Activated CD4-positive, alpha-beta T cell treated with anti-CD3 and anti-CD28 coated beads, Interleukin-2, amount 10 ng/mL, durations not matched to agents 7 days and 5 days (primary cell): ENCODE measurements at regions not wholly inside any gene's neighbourhood (a gene's known extent, or its start where the extent isn't known, plus 50 kb on each side); places are given as distances from the start of the nearest gene placed in this dataset.

Source experiments
- CTCF ChIA-PET: fragments of 350-600 bp; sonication (Branson Sonifier 250); formaldehyde crosslinking; loops from one replicate; lab custom pipeline; 2021; ENCODE audit warnings: antibody characterized with exemption; lab: Charles Lee
- POLR2A ChIA-PET: fragments of 350-600 bp; sonication (Branson Sonifier 250); formaldehyde crosslinking; loops from one replicate; lab custom pipeline; 2021; ENCODE audit warnings: antibody characterized with exemption; lab: Charles Lee
- DNase-seq: peaks from one replicate; pipeline ENCODE4 v3.0.0-alpha.2; 2020
- H3K27ac Mint-ChIP-seq: one replicate; pipeline ENCODE4 v1.8.0; 2021; ENCODE audit warnings: mild to moderate bottlenecking, moderate library complexity, mixed read lengths
- H3K27me3 Mint-ChIP-seq: one replicate; pipeline ENCODE4 v1.8.0; 2021; ENCODE audit warnings: mixed read lengths
- H3K36me3 Mint-ChIP-seq: one replicate; pipeline ENCODE4 v1.8.0; 2021; ENCODE audit warnings: low read depth, mixed read lengths
- H3K4me1 Mint-ChIP-seq: one replicate; pipeline ENCODE4 v1.8.0; 2021; ENCODE audit warnings: mixed read lengths
- H3K4me3 Mint-ChIP-seq: one replicate; pipeline ENCODE4 v1.8.0; 2021; ENCODE audit warnings: mild to moderate bottlenecking, moderate library complexity, mixed read lengths
- H3K9me3 Mint-ChIP-seq: one replicate; pipeline ENCODE4 v1.8.0; 2021; ENCODE audit warnings: mixed read lengths

- Mint-ChIP-seq H3K4me1 (no peaks in the 10 kb centered on the region), H3K9me3 (no peaks in the 10 kb centered on the region), H3K27ac (no peak overlapping the region), H3K4me3 (no peak overlapping the region), H3K27me3 (peaks cover 4% of the 10 kb centered on the region), H3K36me3 (no peaks in the 10 kb centered on the region)
- no peak for DNase-seq
- CTCF ChIA-PET, result interaction anchor here (1.4 kb wide), 1 partner anchor 10 kb away, joined by 4 read pairs; no protein-coding TSS in a partner anchor
- POLR2A ChIA-PET, result no interaction called here
These were observed 134.7 kb downstream of the POU4F1 start for GRCh38 chr13:78468621-78469020.

- H3K4me1 Mint-ChIP-seq, result no peaks in the 10 kb centered on the region
- ChIA-PET POLR2A (no interaction called here), CTCF (no interaction called here)
- H3K36me3 Mint-ChIP-seq, result no peaks in the 10 kb centered on the region
- no peak overlapping the region for H3K4me3 Mint-ChIP-seq
- DNase-seq, result no peak
- H3K27me3 Mint-ChIP-seq, result no peaks in the 10 kb centered on the region
- H3K9me3 Mint-ChIP-seq, result no peaks in the 10 kb centered on the region
- no peak overlapping the region for H3K27ac Mint-ChIP-seq
These were observed 138.1 kb downstream of the POU4F1 start for GRCh38 chr13:78465250-78465649.

- Mint-ChIP-seq H3K27me3 (no peaks in the 10 kb centered on the region), H3K4me3 (no peak overlapping the region), H3K9me3 (no peaks in the 10 kb centered on the region), H3K36me3 (no peaks in the 10 kb centered on the region), H3K27ac (no peak overlapping the region), H3K4me1 (no peaks in the 10 kb centered on the region)
- no peak for DNase-seq
- ChIA-PET POLR2A (no interaction called here), CTCF (no interaction called here)
These were observed 143.2 kb downstream of the POU4F1 start for GRCh38 chr13:78460176-78460575.

GRCh38 chr13:78443839-78444238 is 159.5 kb downstream of the POU4F1 start:
- no peak overlapping the region for H3K27ac Mint-ChIP-seq
- H3K4me1 Mint-ChIP-seq, result no peaks in the 10 kb centered on the region
- CTCF ChIA-PET, result interaction anchor here (0.6 kb wide), 1 partner anchor 169 kb away, joined by 3 read pairs; no protein-coding TSS in a partner anchor
- H3K36me3 Mint-ChIP-seq, result no peaks in the 10 kb centered on the region
- H3K9me3 Mint-ChIP-seq, result no peaks in the 10 kb centered on the region
- DNase-seq, result no peak
- no peaks in the 10 kb centered on the region for H3K27me3 Mint-ChIP-seq
- no peak overlapping the region for H3K4me3 Mint-ChIP-seq
- POLR2A ChIA-PET, result no interaction called here

- POLR2A ChIA-PET, result no interaction called here
- H3K27me3 Mint-ChIP-seq, result no peaks in the 10 kb centered on the region
- H3K4me1 Mint-ChIP-seq, result no peaks in the 10 kb centered on the region
- H3K4me3 Mint-ChIP-seq, result no peak overlapping the region
- no peak for DNase-seq
- H3K9me3 Mint-ChIP-seq, result no peaks in the 10 kb centered on the region
- H3K27ac Mint-ChIP-seq, result no peak overlapping the region
- no peaks in the 10 kb centered on the region for H3K36me3 Mint-ChIP-seq
- CTCF ChIA-PET, result no interaction called here
These were observed 165.6 kb downstream of the POU4F1 start for GRCh38 chr13:78437781-78438180.

- Mint-ChIP-seq H3K4me1 (no peaks in the 10 kb centered on the region), H3K36me3 (no peaks in the 10 kb centered on the region), H3K4me3 (no peak overlapping the region), H3K27ac (no peak overlapping the region), H3K9me3 (no peaks in the 10 kb centered on the region), H3K27me3 (no peaks in the 10 kb centered on the region)
- no peak for DNase-seq
- ChIA-PET POLR2A (no interaction called here), CTCF (no interaction called here)
These were observed 167.0 kb downstream of the POU4F1 start for GRCh38 chr13:78436311-78436710.

GRCh38 chr13:78431328-78431727 is 172.0 kb downstream of the POU4F1 start:
- no peaks in the 10 kb centered on the region for H3K27me3 Mint-ChIP-seq
- no peaks in the 10 kb centered on the region for H3K4me1 Mint-ChIP-seq
- no peaks in the 10 kb centered on the region for H3K36me3 Mint-ChIP-seq
- no peak overlapping the region for H3K4me3 Mint-ChIP-seq
- H3K27ac Mint-ChIP-seq, result no peak overlapping the region
- ChIA-PET POLR2A (no interaction called here), CTCF (no interaction called here)
- H3K9me3 Mint-ChIP-seq, result no peaks in the 10 kb centered on the region
- no peak for DNase-seq

- no peak overlapping the region for H3K4me3 Mint-ChIP-seq
- H3K27ac Mint-ChIP-seq, result no peak overlapping the region
- DNase-seq, result no peak
- no peaks in the 10 kb centered on the region for H3K4me1 Mint-ChIP-seq
- POLR2A ChIA-PET, result no interaction called here
- H3K27me3 Mint-ChIP-seq, result no peaks in the 10 kb centered on the region
- no peaks in the 10 kb centered on the region for H3K9me3 Mint-ChIP-seq
- no peaks in the 10 kb centered on the region for H3K36me3 Mint-ChIP-seq
- CTCF ChIA-PET, result no interaction called here
These were observed 172.5 kb downstream of the POU4F1 start for GRCh38 chr13:78430811-78431210.

- no peaks in the 10 kb centered on the region for H3K9me3 Mint-ChIP-seq
- ChIA-PET CTCF (no interaction called here), POLR2A (no interaction called here)
- H3K36me3 Mint-ChIP-seq, result no peaks in the 10 kb centered on the region
- no peaks in the 10 kb centered on the region for H3K4me1 Mint-ChIP-seq
- H3K27ac Mint-ChIP-seq, result no peak overlapping the region
- DNase-seq, result no peak
- H3K27me3 Mint-ChIP-seq, result no peaks in the 10 kb centered on the region
- H3K4me3 Mint-ChIP-seq, result no peak overlapping the region
These were observed 173.1 kb downstream of the POU4F1 start for GRCh38 chr13:78430166-78430791.

GRCh38 chr13:78428646-78429045 is 174.7 kb downstream of the POU4F1 start:
- Mint-ChIP-seq H3K36me3 (no peaks in the 10 kb centered on the region), H3K4me1 (no peaks in the 10 kb centered on the region), H3K4me3 (no peak overlapping the region), H3K9me3 (no peaks in the 10 kb centered on the region), H3K27me3 (no peaks in the 10 kb centered on the region), H3K27ac (no peak overlapping the region)
- ChIA-PET POLR2A (no interaction called here), CTCF (no interaction called here)
- no peak for DNase-seq

GRCh38 chr13:78426183-78426582 is 177.2 kb downstream of the POU4F1 start:
- no peaks in the 10 kb centered on the region for H3K4me1 Mint-ChIP-seq
- H3K27ac Mint-ChIP-seq, result no peak overlapping the region
- POLR2A ChIA-PET, result no interaction called here
- CTCF ChIA-PET, result no interaction called here
- no peaks in the 10 kb centered on the region for H3K27me3 Mint-ChIP-seq
- H3K4me3 Mint-ChIP-seq, result no peak overlapping the region
- H3K36me3 Mint-ChIP-seq, result no peaks in the 10 kb centered on the region
- H3K9me3 Mint-ChIP-seq, result no peaks in the 10 kb centered on the region
- DNase-seq, result no peak

- H3K4me3 Mint-ChIP-seq, result no peak overlapping the region
These were observed 182.5 kb downstream of the POU4F1 start for GRCh38 chr13:78420814-78421213.

GRCh38 chr13:78413887-78414553 is 189.3 kb downstream of the POU4F1 start:
- POLR2A ChIA-PET, result no interaction called here
- Mint-ChIP-seq H3K27ac (no peak overlapping the region), H3K4me1 (no peaks in the 10 kb centered on the region), H3K9me3 (no peaks in the 10 kb centered on the region), H3K4me3 (no peak overlapping the region), H3K36me3 (no peaks in the 10 kb centered on the region), H3K27me3 (peaks cover 4% of the 10 kb centered on the region)
- no peak for DNase-seq
- CTCF ChIA-PET, result no interaction called here

More at GRCh38 chr13:78420814-78421213, 182.5 kb downstream of the POU4F1 start:
- H3K27ac Mint-ChIP-seq, result no peak overlapping the region
- no peaks in the 10 kb centered on the region for H3K4me1 Mint-ChIP-seq
- ChIA-PET POLR2A (no interaction called here), CTCF (interaction anchor here (0.6 kb wide), 1 partner anchor 148 kb away, joined by 3 read pairs; no protein-coding TSS in a partner anchor)
- DNase-seq, result no peak
- peaks cover 2% of the 10 kb centered on the region for H3K27me3 Mint-ChIP-seq
- no peaks in the 10 kb centered on the region for H3K9me3 Mint-ChIP-seq
- no peaks in the 10 kb centered on the region for H3K36me3 Mint-ChIP-seq

- H3K4me3 Mint-ChIP-seq, result no peak overlapping the region
- no peaks in the 10 kb centered on the region for H3K9me3 Mint-ChIP-seq
- H3K4me1 Mint-ChIP-seq, result no peaks in the 10 kb centered on the region
- ChIA-PET CTCF (no interaction called here), POLR2A (no interaction called here)
- peaks cover 1% of the 10 kb centered on the region for H3K27me3 Mint-ChIP-seq
- no peak for DNase-seq
- H3K36me3 Mint-ChIP-seq, result no peaks in the 10 kb centered on the region
- no peak overlapping the region for H3K27ac Mint-ChIP-seq
These were observed 192.5 kb downstream of the POU4F1 start for GRCh38 chr13:78410847-78411246.
